OCI-LY7 (cell line): ENCODE measurements at regions not wholly inside any gene's neighbourhood (a gene's known extent, or its start where the extent isn't known, plus 50 kb on each side); places are given as distances from the start of the nearest gene placed in this dataset.

ENCODE experiments used
- BruUV-seq: library from RNA; stranded (reverse); fragments of 400-500 nt; replicated peaks from 2 replicates; lab custom pipeline; 2021; lab: Mats Ljungman, UMichigan
- CTCF ChIA-PET: fragments of 300-600 bp; sonication (Branson Sonifier 250); formaldehyde crosslinking; loops from one replicate; lab custom pipeline; 2022; ENCODE audit warnings: antibody characterized with exemption; ENCODE audit not compliant: unreplicated experiment; lab: Charles Lee
- POLR2A ChIA-PET: fragments of 300-600 bp; sonication (Branson Sonifier 250); formaldehyde crosslinking; loops from one replicate; lab custom pipeline; 2022; ENCODE audit warnings: antibody characterized with exemption; lab: Charles Lee
- DNase-seq: peaks from one replicate; pipeline ENCODE4 v3.0.0-alpha.2; 2015; ENCODE audit warnings: low spot score
- H2AFZ ChIP-seq: fragments of 200-600 bp; sonication (generic), shearing (Covaris generic); 2 replicates; pipeline ENCODE4 v1.6.1; 2014; ENCODE audit warnings: mild to moderate bottlenecking, antibody characterized with exemption, low read length, moderate library complexity
- H3K27ac ChIP-seq: fragments of 200-600 bp; sonication (generic); 2 replicates; pipeline ENCODE4 v1.5.1; 2014; ENCODE audit warnings: mixed run types, low read depth, mild to moderate bottlenecking, moderate library complexity, low read length, inconsistent platforms; ENCODE audit not compliant: poor library complexity, severe bottlenecking
- H3K36me3 ChIP-seq: fragments of 200-600 bp; sonication (generic); 2 replicates; pipeline ENCODE4 v1.6.1; 2014; ENCODE audit warnings: mild to moderate bottlenecking, antibody characterized with exemption, low read length, moderate library complexity, mixed read lengths; ENCODE audit not compliant: insufficient read depth
- H3K4me1 ChIP-seq: fragments of 200-600 bp; sonication (generic); 2 replicates; pipeline ENCODE4 v1.5.1; 2014; ENCODE audit warnings: mild to moderate bottlenecking, low read length; ENCODE audit not compliant: insufficient read depth, poor library complexity, severe bottlenecking
- H3K4me2 ChIP-seq: fragments of 200-600 bp; sonication (generic); 2 replicates; pipeline ENCODE4 v1.6.1; 2014; ENCODE audit warnings: mild to moderate bottlenecking, low read length
- H3K4me3 ChIP-seq: fragments of 200-600 bp; sonication (generic); 2 replicates; pipeline ENCODE4 v1.5.1; 2014; ENCODE audit warnings: mild to moderate bottlenecking, low read depth, low read length; ENCODE audit not compliant: poor library complexity, severe bottlenecking
- H3K79me2 ChIP-seq: fragments of 200-600 bp; sonication (generic); 2 replicates; pipeline ENCODE4 v1.6.1; 2016; ENCODE audit warnings: low read depth, mild to moderate bottlenecking, low read length, moderate library complexity, mixed read lengths; ENCODE audit not compliant: insufficient read depth
- H3K9me2 ChIP-seq: fragments of 200-600 bp; sonication (generic); 2 replicates; pipeline ENCODE4 v1.6.1; 2016; ENCODE audit warnings: mild to moderate bottlenecking, low read length, mixed read lengths; ENCODE audit not compliant: insufficient read depth
- H3K9me3 ChIP-seq: fragments of 200-600 bp; sonication (generic); 2 replicates; pipeline ENCODE4 v1.6.1; 2014; ENCODE audit warnings: mild to moderate bottlenecking, mixed run types, low read length, mixed read lengths
- H4K20me1 ChIP-seq: fragments of 200-600 bp; sonication (generic); 2 replicates; pipeline ENCODE4 v1.6.1; 2014; ENCODE audit warnings: mild to moderate bottlenecking, antibody characterized with exemption, low read length, moderate library complexity, mixed read lengths; ENCODE audit not compliant: insufficient read depth
- CTCF ChIP-seq: fragments of 200-600 bp; sonication (generic); conservative IDR thresholded peaks from 2 replicates; pipeline ENCODE4 v1.5.1; 2014; ENCODE audit warnings: mild to moderate bottlenecking, antibody characterized with exemption, low read length, moderate library complexity, mixed read lengths
- EZH2phosphoT487 ChIP-seq: fragments of 200-600 bp; sonication (generic); IDR thresholded peaks from 2 replicates; pipeline ENCODE4 v1.6.1; 2018; ENCODE audit warnings: low read depth, borderline replicate concordance, mild to moderate bottlenecking, mixed run types, antibody characterized with exemption, low read length, moderate library complexity, mixed read lengths
- intact Hi-C: fragments of 100-400 bp; cut with micrococcal nuclease; formaldehyde crosslinking; loops from one replicate; pipeline ENCODE4 v1.10.0; 2022; ENCODE audit not compliant: unreplicated experiment

GRCh38 chr11:29480981-29481380, 535.8 kb downstream of the KCNA4 start:
- BruUV-seq, result no TSS peak
- H3K36me3 ChIP-seq, result no peaks in the 10 kb centered on the region
- no peak overlapping the region for H3K4me2 ChIP-seq
- H3K79me2 ChIP-seq, result no peaks in the 10 kb centered on the region
- ChIA-PET CTCF (no interaction called here), POLR2A (no interaction called here)
- DNase-seq, result no peak
- intact Hi-C loops, result no loop called here
- H3K9me2 ChIP-seq, result no peaks in the 10 kb centered on the region
- no peaks in the 10 kb centered on the region for H3K9me3 ChIP-seq
- no peak for TF ChIP-seq CTCF
- TF ChIP-seq EZH2phosphoT487, result no peak
- no peaks in the 10 kb centered on the region for H4K20me1 ChIP-seq
- no peak overlapping the region for H2AFZ ChIP-seq
- no peak overlapping the region for H3K27ac ChIP-seq
- no peaks in the 10 kb centered on the region for H3K4me1 ChIP-seq
- no peak overlapping the region for H3K4me3 ChIP-seq

DNA sequence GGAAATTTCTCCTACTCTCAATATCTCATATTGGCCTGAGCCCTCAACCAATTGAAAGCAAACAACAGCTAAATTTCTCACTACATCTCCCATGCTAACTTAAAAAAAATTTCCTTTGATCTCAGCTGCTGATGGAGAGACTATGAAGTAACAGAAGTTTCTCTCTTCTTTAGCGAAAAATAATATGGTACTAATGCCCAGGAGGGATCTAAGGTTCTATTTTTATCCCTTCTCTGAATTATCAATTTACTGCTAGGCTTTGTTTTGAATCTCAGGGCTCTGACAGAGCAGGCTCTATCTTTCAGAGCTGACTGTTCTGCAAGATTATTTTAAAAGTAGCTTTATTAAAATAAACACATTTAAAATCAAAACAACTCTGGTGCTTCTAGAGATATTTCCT, 558.6 kb downstream of the KCNA4 start:
- Histone ChIP-seq H4K20me1 (no peaks in the 10 kb centered on the region), H3K36me3 (no peaks in the 10 kb centered on the region), H3K4me1 (no peaks in the 10 kb centered on the region), H3K9me3 (no peaks in the 10 kb centered on the region), H3K4me3 (no peak overlapping the region), H3K79me2 (no peaks in the 10 kb centered on the region), H3K9me2 (no peaks in the 10 kb centered on the region), H3K4me2 (no peak overlapping the region), H3K27ac (no peak overlapping the region), H2AFZ (no peak overlapping the region)
- POLR2A ChIA-PET, result no interaction called here
- TF ChIP-seq CTCF (no peak), EZH2phosphoT487 (no peak)
- no TSS peak for BruUV-seq
- intact Hi-C loops, result no loop called here
- CTCF ChIA-PET, result no interaction called here
- no peak for DNase-seq

DNA sequence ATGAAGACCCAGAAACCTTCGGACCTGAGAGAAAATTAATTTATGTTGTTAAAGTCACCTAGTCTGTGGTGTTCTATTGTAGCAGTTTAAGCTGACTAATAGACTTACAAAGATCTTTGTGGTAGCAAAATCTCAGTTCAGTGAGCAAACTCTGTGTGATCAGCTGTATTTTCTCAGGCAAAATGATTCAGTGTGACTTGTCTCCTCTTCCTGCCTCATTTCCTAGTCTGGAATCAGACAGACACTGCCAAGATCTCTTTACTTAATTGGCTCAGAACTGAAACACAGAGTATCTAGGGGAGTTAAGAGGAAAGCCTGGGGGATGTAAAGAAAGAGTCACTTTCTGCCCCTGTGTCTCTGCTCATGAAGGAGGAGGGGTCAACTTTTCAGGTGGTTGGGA, 564.7 kb downstream of the KCNA4 start:
- POLR2A ChIA-PET, result no interaction called here

More for the DNA sequence above, 564.7 kb downstream of the KCNA4 start:
- TF ChIP-seq EZH2phosphoT487, result no peak
- no peak for TF ChIP-seq CTCF
- intact Hi-C loops, result no loop called here
- Histone ChIP-seq H4K20me1 (no peaks in the 10 kb centered on the region), H2AFZ (no peak overlapping the region), H3K4me3 (no peak overlapping the region), H3K36me3 (no peaks in the 10 kb centered on the region), H3K9me2 (no peaks in the 10 kb centered on the region), H3K9me3 (no peaks in the 10 kb centered on the region), H3K4me1 (no peaks in the 10 kb centered on the region), H3K27ac (no peak overlapping the region), H3K4me2 (no peak overlapping the region), H3K79me2 (no peaks in the 10 kb centered on the region)
- no peak for DNase-seq
- no TSS peak for BruUV-seq
- CTCF ChIA-PET, result no interaction called here
